ENCODE measurements at regions not wholly inside any gene's neighbourhood (a gene's known extent, or its start where the extent isn't known, plus 50 kb on each side); places are given as distances from the start of the nearest gene placed in this dataset.

- H3K9ac ChIP-seq (replicated peaks; ENCODE audit: extremely low read depth, insufficient read depth, low read length), result no peak overlapping the region
- H3K36me3 ChIP-seq (ENCODE audit: control insufficient read depth in 2 of 2, extremely low read depth in 1 of 2, insufficient read depth in 2 of 2, low read length in 2 of 2), result no peaks in the 10 kb centered on the region
- no peak overlapping the region for H3K27ac ChIP-seq (ENCODE audit: insufficient read depth, low read depth, low read length)
- ChIA-PET CTCF (no interaction called here), POLR2A (no interaction called here)
- H3K27me3 ChIP-seq (ENCODE audit: control insufficient read depth in 2 of 2, insufficient read depth in 2 of 2, low read length in 2 of 2), result no peaks in the 10 kb centered on the region
- H4K20me1 ChIP-seq (replicated peaks; ENCODE audit: control insufficient read depth, extremely low read depth, insufficient read depth, low read length), result no peaks in the 10 kb centered on the region
- FAIRE-seq (no peak), DNase-seq (ENCODE audit: low read depth, low spot score) (no peak)
- no peak overlapping the region for H2AFZ ChIP-seq (ENCODE audit: low read depth, low read length)
- H3K9me3 ChIP-seq (replicated peaks; ENCODE audit: control insufficient read depth, insufficient read depth, low read length), result no peaks in the 10 kb centered on the region
- H3K79me2 ChIP-seq (ENCODE audit: control insufficient read depth, insufficient read depth, low read length), result no peaks in the 10 kb centered on the region
- dilution Hi-C loops (cut with MboI; ENCODE audit: extremely low pct_ligation_motif_present, low sequenced_read_pairs), result no loop called here
- no TSS peak for BruUV-seq (replicated peaks)
- no peaks in the 10 kb centered on the region for H3K9me1 ChIP-seq (replicated peaks; ENCODE audit: control insufficient read depth, extremely low read depth, insufficient read depth, low read length)
- no peaks in the 10 kb centered on the region for H3K4me1 ChIP-seq (ENCODE audit: control insufficient read depth, extremely low read depth, insufficient read depth, low read length)
- H3K4me3 ChIP-seq (replicated peaks in 1 of 3; ENCODE audit: insufficient read depth in 1 of 3, low read depth in 1 of 3, low read length in 3 of 3), result no peak overlapping the region
- H3K4me2 ChIP-seq (ENCODE audit: insufficient read depth, low read length), result no peak overlapping the region
- intact Hi-C loops (cut with micrococcal nuclease), result no loop called here
- TF ChIP-seq JUN (IDR thresholded peaks at IDR 0.05; ENCODE audit: borderline replicate concordance, insufficient read depth, insufficient read length, low read depth), result no peak
- TF ChIP-seq POLR2A (IDR thresholded peaks at IDR 0.05; ENCODE audit: low read depth, low read length), result no peak
- no peak for TF ChIP-seq GATA2 (IDR thresholded peaks at IDR 0.05; ENCODE audit: insufficient read depth, insufficient read length, low read depth, low read length)
- no peak for TF ChIP-seq MYC (IDR thresholded peaks at IDR 0.05; ENCODE audit: low read depth, low read length)
- no peak for TF ChIP-seq FOS (IDR thresholded peaks at IDR 0.05; ENCODE audit: borderline replicate concordance, insufficient read depth, low read length)
- no peak for TF ChIP-seq CTCF (IDR thresholded peaks at IDR 0.05; ENCODE audit: extremely low read depth in 1 of 2, insufficient read depth in 1 of 2, low read depth in 1 of 2, low read length in 2 of 2)
- no peak for TF ChIP-seq MAX (IDR thresholded peaks at IDR 0.05; ENCODE audit: insufficient read depth, insufficient read length)
- no peak for TF ChIP-seq EZH2 (IDR thresholded peaks at IDR 0.05; ENCODE audit: borderline replicate concordance, low read depth, low read length, severe bottlenecking)
- TF ChIP-seq POLR2AphosphoS5 (IDR thresholded peaks at IDR 0.05; ENCODE audit: insufficient read depth, low read depth, low read length), result no peak
These were observed 480.4 kb downstream of the KCNJ3 start for GRCh38 chr2:155178921-155179320.
